ENCODE measurements at regions not wholly inside any gene's neighbourhood (a gene's known extent, or its start where the extent isn't known, plus 50 kb on each side); places are given as distances from the start of the nearest gene placed in this dataset.

DNA sequence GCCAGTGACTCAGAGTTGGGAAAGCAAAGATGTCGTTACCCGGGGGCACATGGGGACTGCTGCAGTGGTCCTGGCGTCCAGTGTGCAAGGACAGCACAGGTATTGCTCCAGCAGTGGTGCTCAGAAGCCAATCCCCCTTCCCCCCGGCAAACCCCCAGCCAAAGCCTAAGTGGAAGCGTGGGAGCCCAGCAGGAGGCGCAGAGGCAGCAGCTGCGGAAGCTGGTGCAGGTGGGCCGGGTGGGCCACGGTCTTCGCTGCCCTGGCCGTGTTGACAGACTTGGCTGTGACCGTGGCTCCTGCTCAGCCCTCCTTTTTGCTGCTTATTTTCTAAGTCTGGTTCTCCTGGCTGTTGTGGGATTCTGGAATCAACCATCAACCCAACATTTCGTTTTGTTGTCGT, 369.8 kb upstream of the ST6GAL2 start:
- Histone ChIP-seq H3K4me3 (no peak overlapping the region), H3K4me2 (no peak overlapping the region), H4K20me1 (no peaks in the 10 kb centered on the region), H3K9me3 (replicated peaks in 1 of 11) (no peaks in the 10 kb centered on the region), H3K4me1 (no peaks in the 10 kb centered on the region), H3K36me3 (no peaks in the 10 kb centered on the region), H3K27me3 (no peaks in the 10 kb centered on the region), H3K27ac (no peak overlapping the region), H3K9ac (no peak overlapping the region)
- TF ChIP-seq Cebpa-rat (IDR thresholded peaks at IDR 0.05) = no peak

GRCh38 chr2:107258531-107259407, 372.8 kb upstream of the ST6GAL2 start:
- H3K4me3 ChIP-seq = no peak overlapping the region
- H3K9ac ChIP-seq = no peak overlapping the region
- no peak for TF ChIP-seq Cebpa-rat (IDR thresholded peaks at IDR 0.05)
- no peak overlapping the region for H3K4me2 ChIP-seq
- no peaks in the 10 kb centered on the region for H3K9me3 ChIP-seq (replicated peaks in 1 of 11)
- no peaks in the 10 kb centered on the region for H3K27me3 ChIP-seq
- no peaks in the 10 kb centered on the region for H4K20me1 ChIP-seq
- H3K4me1 ChIP-seq = 0 out of 20 replicates have a peak, but pooled peaks cover 0 to 2% (median 0%) of the 10 kb centered on the region in 10 experiments
- no peaks in the 10 kb centered on the region for H3K36me3 ChIP-seq
- no peak overlapping the region for H3K27ac ChIP-seq

DNA sequence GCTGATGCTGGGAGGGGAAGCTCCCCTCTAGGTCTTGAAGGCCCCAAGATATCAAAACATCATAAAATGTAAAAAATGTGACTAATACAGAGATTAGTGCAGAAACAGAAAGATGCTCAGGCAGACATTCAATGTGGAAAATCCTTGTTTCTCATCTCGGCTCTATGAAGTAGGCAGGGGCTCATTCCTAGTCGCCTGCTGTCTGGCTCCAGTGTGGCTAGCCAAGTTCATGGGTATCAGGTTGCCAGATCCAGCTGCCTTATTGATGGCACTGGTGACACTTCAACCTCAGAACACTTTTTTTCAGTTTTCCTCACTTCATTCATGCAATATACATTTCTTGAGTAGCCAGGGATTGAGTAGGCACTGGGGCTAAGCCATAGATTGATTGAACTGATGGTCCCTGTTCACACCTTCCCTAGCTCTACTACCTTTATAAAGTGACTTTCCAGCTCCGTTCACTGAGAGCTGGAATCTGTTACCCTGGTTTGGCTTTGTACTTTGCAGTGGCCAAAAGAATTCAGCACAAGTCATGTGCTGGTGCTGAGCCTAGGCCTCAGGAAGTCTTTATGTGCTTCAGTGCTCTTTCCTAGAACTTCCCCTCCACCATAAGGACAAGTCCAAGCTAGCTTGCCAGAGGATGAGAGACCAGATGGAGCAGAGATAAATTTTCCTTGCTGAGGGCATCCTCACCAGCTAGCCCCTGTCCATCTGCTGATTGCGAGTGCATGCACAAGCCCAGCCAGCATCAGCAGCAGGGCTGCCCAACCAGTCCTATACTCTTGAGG, 373.6 kb upstream of the ST6GAL2 start:
- Histone ChIP-seq H3K4me3 (no peak overlapping the region), H3K4me1 (0 out of 20 replicates have a peak, but pooled peaks cover 0 to 4% (median 0%) of the 10 kb centered on the region in 10 experiments), H3K36me3 (no peaks in the 10 kb centered on the region), H3K9ac (no peak overlapping the region), H3K4me2 (no peak overlapping the region), H4K20me1 (no peaks in the 10 kb centered on the region), H3K9me3 (replicated peaks in 1 of 11) (no peaks in the 10 kb centered on the region), H3K27me3 (no peaks in the 10 kb centered on the region), H3K27ac (no peak overlapping the region)
- no peak for TF ChIP-seq Cebpa-rat (IDR thresholded peaks at IDR 0.05)

DNA sequence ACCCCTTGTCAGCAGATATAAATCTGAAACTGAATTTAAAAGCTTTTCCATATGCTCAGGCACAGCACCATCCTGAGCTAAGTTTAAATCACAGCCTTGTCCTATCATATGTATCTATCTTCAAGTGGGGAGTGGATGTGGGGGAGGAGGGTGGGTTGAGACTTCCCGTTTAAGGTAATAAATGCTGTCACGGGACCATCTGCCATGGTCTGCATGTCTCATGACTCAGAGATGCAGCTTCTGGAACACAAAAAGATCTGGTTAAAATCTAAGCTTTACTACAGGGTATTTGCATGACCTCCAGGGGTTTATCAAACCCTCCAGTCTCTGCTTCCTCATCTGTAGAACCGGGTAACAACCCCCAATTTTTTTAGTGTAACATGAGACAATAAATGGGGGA, 377.7 kb upstream of the ST6GAL2 start:
- Histone ChIP-seq H3K9me3 (replicated peaks in 1 of 11) (no peaks in the 10 kb centered on the region), H4K20me1 (no peaks in the 10 kb centered on the region), H3K9ac (no peak overlapping the region), H3K27me3 (no peaks in the 10 kb centered on the region), H3K4me1 (0 out of 20 replicates have a peak, but pooled peaks cover 0 to 4% (median 0%) of the 10 kb centered on the region in 10 experiments), H3K4me3 (no peak overlapping the region), H3K36me3 (no peaks in the 10 kb centered on the region), H3K4me2 (no peak overlapping the region), H3K27ac (no peak overlapping the region)
- no peak for TF ChIP-seq Cebpa-rat (IDR thresholded peaks at IDR 0.05)

DNA sequence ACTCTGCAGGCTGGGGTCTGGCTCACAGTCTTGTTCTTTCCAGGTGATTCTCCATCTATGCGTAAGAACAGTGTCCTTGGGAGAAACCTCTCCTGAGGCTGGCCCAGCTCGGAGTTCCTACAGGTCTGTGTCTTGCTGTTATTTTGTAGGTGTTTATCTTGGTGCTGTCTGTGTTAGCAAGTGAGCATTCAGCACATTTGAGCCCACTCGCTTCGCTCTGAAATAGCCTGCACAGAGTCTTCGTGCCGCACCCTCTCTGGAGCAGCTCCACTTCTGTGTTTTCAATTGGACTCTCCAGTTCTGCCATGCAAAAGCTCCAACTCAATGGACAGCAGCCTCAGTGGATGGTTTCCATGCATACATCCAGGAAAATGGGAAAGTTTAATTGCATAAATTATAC, 378.2 kb upstream of the ST6GAL2 start:
- H3K4me1 ChIP-seq = 0 out of 20 replicates have a peak, but pooled peaks cover 0 to 4% (median 0%) of the 10 kb centered on the region in 10 experiments
- no peaks in the 10 kb centered on the region for H4K20me1 ChIP-seq
- H3K4me2 ChIP-seq = no peak overlapping the region
- no peak overlapping the region for H3K9ac ChIP-seq
- no peaks in the 10 kb centered on the region for H3K36me3 ChIP-seq
- H3K4me3 ChIP-seq = no peak overlapping the region
- TF ChIP-seq Cebpa-rat (IDR thresholded peaks at IDR 0.05) = no peak
- H3K27me3 ChIP-seq = no peaks in the 10 kb centered on the region
- no peaks in the 10 kb centered on the region for H3K9me3 ChIP-seq (replicated peaks in 1 of 11)
- no peak overlapping the region for H3K27ac ChIP-seq

GRCh38 chr2:107266555-107266954, 380.6 kb upstream of the ST6GAL2 start:
- H3K27ac ChIP-seq = no peak overlapping the region
- no peaks in the 10 kb centered on the region for H3K36me3 ChIP-seq
- 0 out of 20 replicates have a peak, but pooled peaks cover 0 to 4% (median 0%) of the 10 kb centered on the region in 10 experiments for H3K4me1 ChIP-seq
- no peak overlapping the region for H3K9ac ChIP-seq
- H3K9me3 ChIP-seq (replicated peaks in 1 of 11) = no peaks in the 10 kb centered on the region
- no peak overlapping the region for H3K4me2 ChIP-seq
- no peaks in the 10 kb centered on the region for H4K20me1 ChIP-seq
- TF ChIP-seq Cebpa-rat (IDR thresholded peaks at IDR 0.05) = no peak; a peak in 1 of 22 replicates
- no peak overlapping the region for H3K4me3 ChIP-seq
- no peaks in the 10 kb centered on the region for H3K27me3 ChIP-seq

- H3K4me3 ChIP-seq = no peak overlapping the region
- H3K9me3 ChIP-seq (replicated peaks in 1 of 11) = no peaks in the 10 kb centered on the region
- TF ChIP-seq Cebpa-rat (IDR thresholded peaks at IDR 0.05) = no peak
- 0 out of 20 replicates have a peak, but pooled peaks cover 0 to 4% (median 0%) of the 10 kb centered on the region in 10 experiments for H3K4me1 ChIP-seq
- no peak overlapping the region for H3K9ac ChIP-seq
- no peaks in the 10 kb centered on the region for H4K20me1 ChIP-seq
- H3K27me3 ChIP-seq = no peaks in the 10 kb centered on the region
- H3K36me3 ChIP-seq = no peaks in the 10 kb centered on the region
- H3K4me2 ChIP-seq = no peak overlapping the region
- H3K27ac ChIP-seq = no peak overlapping the region
Observed at GRCh38 chr2:107267086-107267485, 381.1 kb upstream of the ST6GAL2 start.

DNA sequence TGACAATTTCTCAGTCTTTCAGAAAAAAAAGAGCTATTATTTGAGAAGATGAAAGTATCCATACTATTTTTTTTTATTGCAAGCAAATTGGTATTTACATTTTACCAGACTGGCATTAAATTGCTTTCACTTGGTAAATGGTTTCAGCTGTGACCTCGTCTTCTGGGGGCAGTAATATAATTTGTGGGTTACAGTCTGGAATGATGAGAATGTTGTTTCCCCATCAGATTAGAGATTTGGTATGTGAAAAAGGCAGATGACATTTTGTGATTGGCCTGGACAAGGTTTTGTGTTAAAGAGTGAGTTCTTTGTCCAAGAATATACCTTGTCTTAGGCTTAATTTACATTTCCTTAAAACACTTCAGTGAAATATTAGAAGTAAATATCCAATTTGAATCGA, 390.1 kb upstream of the ST6GAL2 start:
- TF ChIP-seq Cebpa-rat (IDR thresholded peaks at IDR 0.05) = no peak
- H3K4me2 ChIP-seq = no peak overlapping the region
- H3K36me3 ChIP-seq = no peaks in the 10 kb centered on the region

GRCh38 chr2:107278672-107279071, 392.7 kb upstream of the ST6GAL2 start:
- Histone ChIP-seq H3K9ac (no peak overlapping the region), H3K27me3 (no peaks in the 10 kb centered on the region), H3K9me3 (replicated peaks in 1 of 11) (no peaks in the 10 kb centered on the region), H3K27ac (no peak overlapping the region), H3K36me3 (no peaks in the 10 kb centered on the region), H4K20me1 (no peaks in the 10 kb centered on the region), H3K4me2 (peak overlapping the region in 4 of 11 experiments; percentile 8 to 18 (median 14); a peak in 1 of 22 replicates), H3K4me1 (peaks cover 0 to 12% (median 6%) of the 10 kb centered on the region in 10 experiments; a peak in 7 of 20 replicates), H3K4me3 (no peak overlapping the region)
- TF ChIP-seq Cebpa-rat (IDR thresholded peaks at IDR 0.05) = no peak

More for the DNA sequence above, 390.1 kb upstream of the ST6GAL2 start:
- Histone ChIP-seq H3K4me1 (peaks cover 0 to 12% (median 6%) of the 10 kb centered on the region in 10 experiments; a peak in 7 of 20 replicates), H3K4me3 (no peak overlapping the region), H3K9ac (no peak overlapping the region), H3K27ac (no peak overlapping the region), H3K9me3 (replicated peaks in 1 of 11) (no peaks in the 10 kb centered on the region), H4K20me1 (no peaks in the 10 kb centered on the region), H3K27me3 (no peaks in the 10 kb centered on the region)

Measured in BLaER1 treated with 17β-estradiol and CSF1 and Interleukin-3, amounts not matched to agents 10 nM and 100 nM (cell line).